IMR-90 (cell line): ENCODE measurements at regions not wholly inside any gene's neighbourhood (a gene's known extent, or its start where the extent isn't known, plus 50 kb on each side); places are given as distances from the start of the nearest gene placed in this dataset.

Source experiments
- ATAC-seq: fragments of 200-7000 bp; cut with Tn5 transposase; 2 replicates; pipeline ENCODE4 v1.9.1; 2020; ENCODE audit warnings: low read depth, mild to moderate bottlenecking, moderate library complexity
- BruUV-seq: library from RNA; stranded (reverse); fragments of 400-500 nt; replicated peaks from 2 replicates; lab custom pipeline; 2021; lab: Mats Ljungman, UMichigan
- CTCF ChIA-PET: fragments of 300-600 bp; formaldehyde crosslinking; extraction: SDS; loops from one replicate; lab custom pipeline; 2021; ENCODE audit warnings: antibody characterized with exemption; lab: Yijun Ruan, JAX
- POLR2A ChIA-PET: fragments of 300-600 bp; sonication (Branson Sonifier 250); formaldehyde crosslinking; loops from one replicate; lab custom pipeline; 2022; ENCODE audit warnings: antibody characterized with exemption; ENCODE audit not compliant: unreplicated experiment; lab: Charles Lee
- DNase-seq: peaks from one replicate; pipeline ENCODE4 v3.0.0; 2013
- H2AFZ ChIP-seq: replicated peaks from 2 replicates; pipeline ENCODE3; 2013; ENCODE audit warnings: low read length, mild to moderate bottlenecking; ENCODE audit not compliant: poor library complexity
- H2AK5ac ChIP-seq: 2 replicates; pipeline ENCODE4 v1.6.1; 2013; ENCODE audit warnings: low read depth, low read length, inconsistent platforms
- H2AK9ac ChIP-seq: replicated peaks from 2 replicates; pipeline ENCODE3; 2013; ENCODE audit warnings: mild to moderate bottlenecking, low read depth, low read length, moderate library complexity; ENCODE audit not compliant: poor library complexity
- H2BK120ac ChIP-seq: 2 replicates; pipeline ENCODE4 v1.6.1; 2013; ENCODE audit warnings: low read depth, low read length, inconsistent platforms
- H2BK15ac ChIP-seq: 3 replicates; pipeline ENCODE4 v1.6.1; 2013; ENCODE audit warnings: low read depth, low read length, inconsistent platforms
- H2BK20ac ChIP-seq: 2 replicates; pipeline ENCODE4 v1.6.1; 2013; ENCODE audit warnings: low read depth, mild to moderate bottlenecking, inconsistent platforms, low read length, moderate library complexity
- H2BK5ac ChIP-seq: 2 replicates; pipeline ENCODE4 v1.6.1; 2013; ENCODE audit warnings: mild to moderate bottlenecking, low read depth, low read length, inconsistent platforms; ENCODE audit not compliant: poor library complexity, severe bottlenecking
- H3K14ac ChIP-seq: replicated peaks from 2 replicates; pipeline ENCODE4 v1.6.1; 2013; ENCODE audit warnings: low read depth, low read length, inconsistent platforms
- H3K18ac ChIP-seq: 2 replicates; pipeline ENCODE4 v1.6.1; 2013; ENCODE audit warnings: low read depth, low read length, control low read depth
- H3K23ac ChIP-seq: 2 replicates; pipeline ENCODE4 v1.6.1; 2013; ENCODE audit warnings: low read depth, low read length, inconsistent platforms
- H3K27ac ChIP-seq: 2 replicates; pipeline ENCODE4 v1.5.1; 2013; ENCODE audit warnings: mild to moderate bottlenecking, control low read depth, low read length; ENCODE audit not compliant: insufficient read depth
- H3K27me3 ChIP-seq: 2 replicates; pipeline ENCODE4 v1.6.1; 2013; ENCODE audit warnings: low read length; ENCODE audit not compliant: control insufficient read depth, insufficient read depth
- H3K36me3 ChIP-seq: 2 replicates; pipeline ENCODE4 v1.6.1; 2013; ENCODE audit warnings: low read length, mixed read lengths; ENCODE audit not compliant: control insufficient read depth, insufficient read depth
- H3K4ac ChIP-seq: 2 replicates; pipeline ENCODE4 v1.6.1; 2013; ENCODE audit warnings: low read depth, low read length, inconsistent platforms
- H3K4me1 ChIP-seq: 2 replicates; pipeline ENCODE4 v1.6.1; 2013; ENCODE audit warnings: low read length, mixed read lengths; ENCODE audit not compliant: control insufficient read depth, insufficient read depth
- H3K4me2 ChIP-seq: 2 replicates; pipeline ENCODE4 v1.6.1; 2013; ENCODE audit warnings: low read depth, mild to moderate bottlenecking, control low read depth, low read length, moderate library complexity
- H3K4me3 ChIP-seq: 2 replicates; pipeline ENCODE4 v1.5.1; 2013; ENCODE audit warnings: low read depth, mild to moderate bottlenecking, control low read depth, low read length, moderate library complexity; ENCODE audit not compliant: insufficient read depth
- H3K56ac ChIP-seq: 2 replicates; pipeline ENCODE4 v1.6.1; 2013; ENCODE audit warnings: low read length, inconsistent platforms; ENCODE audit not compliant: insufficient read depth; ENCODE audit errors: extremely low read depth
- H3K79me1 ChIP-seq, 2 experiments: 2 replicates each; pipeline ENCODE4 v1.6.1; 2013; ENCODE audit warnings: low read length in 2 of 2, inconsistent platforms in 1 of 2, low read depth in 1 of 2
- H3K9ac ChIP-seq: 2 replicates; pipeline ENCODE4 v1.6.1; 2013; ENCODE audit warnings: low read depth, low read length, control low read depth
- H3K9me1 ChIP-seq: 2 replicates; pipeline ENCODE4 v1.6.1; 2013; ENCODE audit warnings: low read length, inconsistent platforms; ENCODE audit not compliant: insufficient read depth
- H3K9me3 ChIP-seq: 2 replicates; pipeline ENCODE4 v1.6.1; 2013; ENCODE audit warnings: low read length; ENCODE audit not compliant: control insufficient read depth, insufficient read depth
- H4K20me1 ChIP-seq: 2 replicates; pipeline ENCODE4 v1.6.1; 2013; ENCODE audit warnings: low read length, inconsistent platforms; ENCODE audit not compliant: insufficient read depth
- H4K5ac ChIP-seq: 2 replicates; pipeline ENCODE4 v1.6.1; 2013; ENCODE audit warnings: mild to moderate bottlenecking, low read depth, low read length, control low read depth
- H4K8ac ChIP-seq, 2 experiments: 2 replicates each; pipeline ENCODE4 v1.6.1; 2013; ENCODE audit warnings: low read depth in 2 of 2, low read length in 2 of 2, control low read depth in 1 of 2, inconsistent platforms in 1 of 2
- H4K91ac ChIP-seq: 2 replicates; pipeline ENCODE4 v1.6.1; 2013; ENCODE audit warnings: low read depth, low read length, inconsistent platforms; ENCODE audit not compliant: insufficient read depth
- CEBPB ChIP-seq: IDR thresholded peaks from 2 replicates; pipeline ENCODE4 v1.6.1; 2012; ENCODE audit warnings: low read depth, low read length, improper control_type of control experiment
- CHD1 ChIP-seq: IDR thresholded peaks from 2 replicates; pipeline ENCODE4 v1.6.1; 2012; ENCODE audit warnings: low read depth, low read length, improper control_type of control experiment
- CTCF ChIP-seq: conservative IDR thresholded peaks from 2 replicates; pipeline ENCODE4 v1.5.1; 2012; ENCODE audit warnings: mild to moderate bottlenecking, low read depth, low read length, improper control_type of control experiment
- FOS ChIP-seq: fragments of 150-350 bp; IDR thresholded peaks from 2 replicates; pipeline ENCODE4 v1.6.1; 2016; ENCODE audit warnings: low read depth, low read length
- MAZ ChIP-seq: IDR thresholded peaks from 2 replicates; pipeline ENCODE4 v1.6.1; 2012; ENCODE audit warnings: low read depth, mild to moderate bottlenecking, low read length, improper control_type of control experiment, moderate library complexity, borderline replicate concordance
- MXI1 ChIP-seq: IDR thresholded peaks from 2 replicates; pipeline ENCODE4 v1.6.1; 2012; ENCODE audit warnings: low read depth, mild to moderate bottlenecking, low read length, moderate library complexity, borderline replicate concordance
- NFE2L2 ChIP-seq: fragments of 150-350 bp; IDR thresholded peaks from 2 replicates; pipeline ENCODE4 v1.6.1; 2016; ENCODE audit warnings: low read depth, mild to moderate bottlenecking, low read length
- POLR2A ChIP-seq: IDR thresholded peaks from 2 replicates; pipeline ENCODE4 v1.6.1; 2012; ENCODE audit warnings: mild to moderate bottlenecking, low read depth, low read length
- RAD21 ChIP-seq: IDR thresholded peaks from 2 replicates; pipeline ENCODE4 v1.6.1; 2012; ENCODE audit warnings: low read length, improper control_type of control experiment
- RCOR1 ChIP-seq: IDR thresholded peaks from 2 replicates; pipeline ENCODE4 v1.6.1; 2012; ENCODE audit warnings: mild to moderate bottlenecking, low read length, improper control_type of control experiment; ENCODE audit not compliant: insufficient replicate concordance
- RFX5 ChIP-seq: IDR thresholded peaks from 2 replicates; pipeline ENCODE4 v1.8.0; 2012; ENCODE audit warnings: low read depth, mild to moderate bottlenecking, low read length, moderate library complexity
- SMC3 ChIP-seq: fragments of 150-350 bp; IDR thresholded peaks from 2 replicates; pipeline ENCODE4 v1.6.1; 2016; ENCODE audit warnings: low read depth, mild to moderate bottlenecking, antibody characterized with exemption, low read length, moderate library complexity
- USF2 ChIP-seq: fragments of 150-350 bp; IDR thresholded peaks from 2 replicates; pipeline ENCODE4 v1.6.1; 2017; ENCODE audit warnings: mild to moderate bottlenecking, antibody characterized with exemption, low read length, low read depth
- WGBS, 2 experiments: methylation state at CpG; one replicate each; pipeline versions ENCODE4 v1.1.5 to v1.1.7; 2013; ENCODE audit warnings: missing lambda C conversion rate in 2 of 2; ENCODE audit not compliant: insufficient read length in 1 of 2; ENCODE audit errors: extremely low coverage in 2 of 2; 5-methylcytosine and 5-hydroxymethylcytosine counted together
- dilution Hi-C: fragments of 300-500 bp; cut with HindIII; formaldehyde crosslinking; loops from one replicate; pipeline ENCODE4 v1.14.3; 2018; ENCODE audit warnings: low sequenced_read_pairs; ENCODE audit not compliant: unreplicated experiment
- in situ Hi-C: fragments of 300-500 bp; cut with MboI; formaldehyde crosslinking; loops from 3 replicates; pipeline ENCODE4 v1.14.3; 2019; ENCODE audit warnings: low sequenced_read_pairs, inconsistent platforms, mixed read lengths
- intact Hi-C: fragments of 100-400 bp; cut with micrococcal nuclease; formaldehyde crosslinking; loops from 2 replicates; pipeline ENCODE4 v1.10.0; 2022

GRCh38 chr13:67389171-67389570 lies 159.0 kb upstream of the PCDH9 start:
- CTCF ChIA-PET = no interaction called here
- TF ChIP-seq RFX5 (no peak), USF2 (no peak), SMC3 (no peak), MAZ (no peak), CTCF (no peak), CHD1 (no peak), NFE2L2 (no peak), CEBPB (no peak), RAD21 (no peak), FOS (no peak), RCOR1 (no peak), POLR2A (no peak), MXI1 (no peak)
- dilution Hi-C loops = no loop called here

More at GRCh38 chr13:67389171-67389570, 159.0 kb upstream of the PCDH9 start:
- intact Hi-C loops (no loop called here), in situ Hi-C loops (no loop called here)
- no TSS peak for BruUV-seq
- peaks cover 2% of the 10 kb centered on the region; the same call in 1 of the 2 replicates for H3K4me1 ChIP-seq
- H4K8ac ChIP-seq = no peak overlapping the region
- POLR2A ChIA-PET = no interaction called here
- H3K14ac ChIP-seq = no peak overlapping the region
- H3K9me3 ChIP-seq = no peaks in the 10 kb centered on the region
- no peak overlapping the region for H3K4ac ChIP-seq
- no peak overlapping the region for H3K56ac ChIP-seq
- no peak overlapping the region for H2BK20ac ChIP-seq
- no peak overlapping the region for H3K23ac ChIP-seq
- no peak overlapping the region for H3K27ac ChIP-seq
- H3K27me3 ChIP-seq = no peaks in the 10 kb centered on the region
- no peaks in the 10 kb centered on the region for H3K79me1 ChIP-seq
- H2BK5ac ChIP-seq = no peak overlapping the region
- no peak overlapping the region for H2AK9ac ChIP-seq
- WGBS, 2 experiments = no CpG with 5 or more reads among the region's 3 CpGs
- no peak overlapping the region for H3K4me3 ChIP-seq
- H3K18ac ChIP-seq = no peak overlapping the region
- no peak overlapping the region for H2AFZ ChIP-seq
- no peaks in the 10 kb centered on the region for H4K20me1 ChIP-seq
- H3K9ac ChIP-seq = no peak overlapping the region
- no peak overlapping the region for H2BK15ac ChIP-seq
- H3K9me1 ChIP-seq = no peaks in the 10 kb centered on the region
- no peak overlapping the region for H3K4me2 ChIP-seq
- H3K36me3 ChIP-seq = no peaks in the 10 kb centered on the region
- H4K91ac ChIP-seq = no peak overlapping the region
- no peak overlapping the region for H2BK120ac ChIP-seq
- ATAC-seq (no peak), DNase-seq (no peak)
- no peak overlapping the region for H2AK5ac ChIP-seq
- H4K5ac ChIP-seq = no peak overlapping the region
